ENCODE measurements at regions not wholly inside any gene's neighbourhood (a gene's known extent, or its start where the extent isn't known, plus 50 kb on each side); places are given as distances from the start of the nearest gene placed in this dataset.

DNA sequence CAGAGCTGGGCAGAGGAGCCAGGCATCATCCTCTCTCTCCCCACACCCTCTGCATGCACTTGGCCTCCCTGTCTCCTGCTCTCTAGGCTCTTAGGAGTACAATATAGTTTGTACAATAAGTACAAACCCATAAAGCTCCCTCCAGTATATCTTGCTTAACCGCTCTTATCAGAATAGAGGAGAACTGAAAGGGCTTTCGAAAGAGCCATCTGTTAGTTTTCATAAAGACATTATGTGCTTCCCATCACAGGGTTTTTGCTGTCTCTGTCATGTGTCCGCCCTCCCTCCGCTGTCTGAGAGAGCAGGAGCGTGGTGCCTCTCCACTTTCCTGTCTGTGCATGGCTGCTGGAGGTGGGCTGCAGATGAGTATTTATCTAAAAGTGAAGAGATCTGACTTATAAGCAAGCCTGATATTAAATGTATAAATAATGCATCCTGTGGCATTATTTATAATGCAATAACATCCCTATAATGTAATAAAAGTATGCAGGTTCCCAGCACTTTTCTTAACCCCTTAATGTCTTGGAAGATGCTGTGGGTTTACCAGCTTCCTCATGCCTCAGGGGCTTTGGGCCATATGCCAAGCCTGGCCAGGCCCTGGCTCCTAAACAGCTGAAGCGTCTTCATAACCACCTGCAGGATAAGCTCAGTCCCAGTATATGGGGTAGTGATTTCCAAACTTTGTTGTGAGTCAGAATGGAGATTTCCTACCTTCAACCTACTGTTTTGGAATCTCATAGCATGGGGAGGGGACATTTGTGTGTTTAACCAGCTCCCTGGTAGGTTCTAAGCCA is 297.1 kb downstream of the DHX35 start:
- no peak for DNase-seq (ENCODE audit: low spot score)
- Histone ChIP-seq H3K4me3 (no peak overlapping the region), H3K27ac (no peak overlapping the region)
- no peak for TF ChIP-seq CTCF (IDR thresholded peaks at IDR 0.05)

- Histone ChIP-seq H3K4me3 (no peak overlapping the region), H3K27ac (no peak overlapping the region)
- TF ChIP-seq CTCF (IDR thresholded peaks at IDR 0.05), result no peak
- DNase-seq (ENCODE audit: low spot score), result no peak
These were observed 296.1 kb downstream of the DHX35 start for GRCh38 chr20:39258253-39258652.

DNA sequence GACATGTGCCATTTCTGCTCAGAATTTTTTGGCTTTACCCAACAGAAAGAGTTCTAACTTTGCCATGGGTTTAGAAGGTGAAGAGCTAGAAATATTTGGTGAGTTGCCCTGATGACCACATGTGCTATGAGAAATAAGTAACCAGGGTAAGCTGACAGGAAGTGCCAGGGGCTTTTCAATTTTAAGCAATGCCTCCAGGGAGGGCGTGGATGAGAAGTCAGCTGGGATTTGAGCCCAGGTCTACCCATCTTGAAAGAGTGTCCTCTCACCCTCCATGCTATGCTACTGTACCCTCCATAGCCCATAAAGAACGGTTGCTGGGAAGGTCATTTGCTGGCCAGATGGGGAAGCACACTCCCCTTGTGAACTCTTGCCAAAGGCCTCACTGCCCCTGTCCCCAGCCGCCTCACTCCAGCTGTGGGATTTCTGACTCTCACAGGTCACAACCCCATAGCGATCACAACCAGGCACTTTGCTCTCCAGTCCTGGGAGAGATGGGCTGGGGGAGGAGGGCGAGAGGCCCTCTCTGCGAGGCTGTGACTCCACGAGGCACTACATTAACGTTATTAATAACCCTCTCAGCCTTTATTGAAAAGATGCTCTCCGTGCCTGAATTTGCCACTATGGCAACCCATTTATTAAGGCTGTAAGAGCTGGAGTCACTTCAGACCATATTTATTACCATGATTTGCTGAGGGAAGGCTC is 291.1 kb downstream of the DHX35 start:
- Histone ChIP-seq H3K27ac (no peak overlapping the region), H3K4me3 (no peak overlapping the region)
- no peak for TF ChIP-seq CTCF (IDR thresholded peaks at IDR 0.05)
- no peak for DNase-seq (ENCODE audit: low spot score)

DNA sequence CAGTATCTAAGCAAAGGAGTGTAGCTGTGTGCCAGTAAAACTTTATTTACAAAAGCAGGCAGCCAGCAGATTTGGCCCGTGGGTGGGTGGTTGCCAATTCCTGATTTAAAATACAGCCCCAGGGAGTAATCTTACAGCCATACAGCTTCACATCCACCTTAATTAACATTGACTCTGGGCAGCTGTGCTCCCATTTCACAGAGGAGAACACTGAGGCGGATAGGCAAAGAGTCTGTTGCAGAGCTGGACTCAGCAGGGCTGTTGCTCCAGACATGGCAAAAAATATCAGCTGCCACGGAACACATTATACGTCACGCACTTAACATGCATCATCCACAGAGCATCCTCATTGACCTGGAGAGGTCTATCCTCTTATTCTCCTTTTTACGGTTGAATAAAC is 289.9 kb downstream of the DHX35 start:
- no peak overlapping the region for H3K27ac ChIP-seq
- H3K4me3 ChIP-seq, result no peak overlapping the region
- DNase-seq (ENCODE audit: low spot score), result no peak
- no peak for TF ChIP-seq CTCF (IDR thresholded peaks at IDR 0.05)

DNA sequence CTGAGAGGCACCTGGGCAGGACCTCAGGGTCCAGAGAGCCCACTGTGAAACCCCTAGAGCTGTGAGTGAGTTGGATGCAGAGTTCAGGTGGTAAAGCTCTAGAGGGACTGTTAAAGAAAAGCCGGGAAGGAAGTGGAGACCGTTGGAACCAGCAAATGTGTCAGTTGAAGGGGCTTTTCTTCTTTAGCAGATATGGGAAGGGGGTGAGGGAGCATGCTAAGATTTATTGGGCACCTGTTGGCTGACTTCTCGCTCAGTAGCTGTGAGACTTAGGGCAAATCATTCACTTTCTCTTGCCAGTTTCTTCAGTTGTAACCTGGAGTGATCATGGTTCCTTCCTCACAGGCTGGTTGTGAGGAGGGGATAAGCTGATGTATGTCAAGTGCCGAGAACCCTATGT is 287.7 kb downstream of the DHX35 start:
- no peak for DNase-seq (ENCODE audit: low spot score)
- Histone ChIP-seq H3K27ac (no peak overlapping the region), H3K4me3 (no peak overlapping the region)
- no peak for TF ChIP-seq CTCF (IDR thresholded peaks at IDR 0.05)

- TF ChIP-seq CTCF (IDR thresholded peaks at IDR 0.05), result no peak
- no peak for DNase-seq (ENCODE audit: low spot score)
- no peak overlapping the region for H3K4me3 ChIP-seq
These were observed 286.8 kb downstream of the DHX35 start for GRCh38 chr20:39248862-39249485.

More at GRCh38 chr20:39248862-39249485, 286.8 kb downstream of the DHX35 start:
- H3K27ac ChIP-seq, result no peak overlapping the region

All from coronary artery (tissue), 2 donors.